H9 (cell line): ENCODE measurements at regions not wholly inside any gene's neighbourhood (a gene's known extent, or its start where the extent isn't known, plus 50 kb on each side); places are given as distances from the start of the nearest gene placed in this dataset.

Experiments used
- DNase-seq: peaks from one replicate; pipeline ENCODE4 v3.0.0-alpha.2; 2017
- H2AFZ ChIP-seq: one replicate; pipeline ENCODE4 v1.6.1; 2013; ENCODE audit warnings: mild to moderate bottlenecking, low read length, control low read depth, moderate library complexity
- H2AK5ac ChIP-seq: 2 replicates; pipeline ENCODE4 v1.6.1; 2013; ENCODE audit warnings: low read length, control low read depth, mixed read lengths; ENCODE audit not compliant: insufficient read length
- H2BK120ac ChIP-seq: one replicate; pipeline ENCODE4 v1.6.1; 2013; ENCODE audit warnings: low read depth, mild to moderate bottlenecking, low read length, control low read depth, inconsistent platforms; ENCODE audit not compliant: poor library complexity, severe bottlenecking
- H2BK12ac ChIP-seq: 2 replicates; pipeline ENCODE4 v1.6.1; 2013; ENCODE audit warnings: low read length, control low read depth, mixed read lengths, low read depth; ENCODE audit not compliant: insufficient read length
- H2BK15ac ChIP-seq: 2 replicates; pipeline ENCODE4 v1.6.1; 2013; ENCODE audit warnings: low read depth, low read length, control low read depth
- H2BK20ac ChIP-seq: one replicate; pipeline ENCODE4 v1.6.1; 2013; ENCODE audit warnings: low read depth, mild to moderate bottlenecking, low read length, control low read depth, inconsistent platforms; ENCODE audit not compliant: poor library complexity, severe bottlenecking
- H2BK5ac ChIP-seq: 2 replicates; pipeline ENCODE4 v1.6.1; 2013; ENCODE audit warnings: low read length, control low read depth, mixed read lengths; ENCODE audit not compliant: insufficient read length
- H3K14ac ChIP-seq: 2 replicates; pipeline ENCODE4 v1.6.1; 2013; ENCODE audit warnings: low read length, control low read depth; ENCODE audit not compliant: insufficient read depth
- H3K18ac ChIP-seq: 2 replicates; pipeline ENCODE4 v1.6.1; 2013; ENCODE audit warnings: low read depth, mild to moderate bottlenecking, mixed read lengths, low read length, control low read depth; ENCODE audit not compliant: insufficient read length
- H3K23ac ChIP-seq: 2 replicates; pipeline ENCODE4 v1.6.1; 2013; ENCODE audit warnings: low read length, control low read depth, mixed read lengths, low read depth; ENCODE audit not compliant: insufficient read length
- H3K23me2 ChIP-seq: 2 replicates; pipeline ENCODE4 v1.6.1; 2013; ENCODE audit warnings: low read depth, mild to moderate bottlenecking, mixed read lengths, low read length, control low read depth; ENCODE audit not compliant: insufficient read length, poor library complexity, severe bottlenecking
- H3K27ac ChIP-seq: 2 replicates; pipeline ENCODE4 v1.5.1; 2013; ENCODE audit warnings: low read length, control low read depth, mixed read lengths, low read depth; ENCODE audit not compliant: insufficient read length
- H3K27me3 ChIP-seq: 2 replicates; pipeline ENCODE4 v1.6.1; 2013; ENCODE audit warnings: low read length, control low read depth, inconsistent platforms; ENCODE audit not compliant: insufficient read depth
- H3K4ac ChIP-seq: 2 replicates; pipeline ENCODE4 v1.6.1; 2013; ENCODE audit warnings: low read depth, mild to moderate bottlenecking, control low read depth, inconsistent platforms, low read length, moderate library complexity
- H3K4me1 ChIP-seq: 2 replicates; pipeline ENCODE4 v1.6.1; 2013; ENCODE audit warnings: low read length, control low read depth, inconsistent platforms; ENCODE audit not compliant: insufficient read depth
- H3K4me2 ChIP-seq: 2 replicates; pipeline ENCODE4 v1.6.1; 2013; ENCODE audit warnings: low read length, control low read depth, mixed read lengths; ENCODE audit not compliant: insufficient read length, insufficient read depth
- H3K56ac ChIP-seq: 2 replicates; pipeline ENCODE4 v1.6.1; 2013; ENCODE audit warnings: low read depth, mild to moderate bottlenecking, mixed read lengths, low read length, control low read depth; ENCODE audit not compliant: insufficient read length
- H3K79me1 ChIP-seq: 2 replicates; pipeline ENCODE4 v1.6.1; 2013; ENCODE audit warnings: low read depth, mild to moderate bottlenecking, moderate library complexity, low read length, control low read depth, inconsistent platforms; ENCODE audit not compliant: insufficient read depth, poor library complexity, severe bottlenecking
- H3K79me2 ChIP-seq: 2 replicates; pipeline ENCODE4 v1.6.1; 2013; ENCODE audit warnings: low read length, control low read depth, inconsistent platforms; ENCODE audit not compliant: insufficient read depth
- H3K9ac ChIP-seq: 2 replicates; pipeline ENCODE4 v1.6.1; 2013; ENCODE audit warnings: low read length, control low read depth, mixed read lengths; ENCODE audit not compliant: insufficient read length; ENCODE audit errors: extremely low read depth
- H3K9me3 ChIP-seq: one replicate; pipeline ENCODE4 v1.6.1; 2013; ENCODE audit warnings: low read depth, low read length, inconsistent platforms; ENCODE audit not compliant: control insufficient read depth
- H3T11ph ChIP-seq: one replicate; pipeline ENCODE4 v1.6.1; 2013; ENCODE audit warnings: mild to moderate bottlenecking, low read length, control low read depth, inconsistent platforms
- H4K20me1 ChIP-seq: one replicate; pipeline ENCODE4 v1.6.1; 2013; ENCODE audit not compliant: control insufficient read depth, insufficient read length, insufficient read depth
- H4K5ac ChIP-seq: 2 replicates; pipeline ENCODE4 v1.6.1; 2013; ENCODE audit warnings: low read depth, mild to moderate bottlenecking, mixed read lengths, low read length, control low read depth; ENCODE audit not compliant: insufficient read length
- H4K8ac ChIP-seq: replicated peaks from 2 replicates; pipeline ENCODE4 v1.6.1; 2013; ENCODE audit warnings: low read length, control low read depth, mixed read lengths, low read depth; ENCODE audit not compliant: insufficient read length
- H4K91ac ChIP-seq: 2 replicates; pipeline ENCODE4 v1.6.1; 2013; ENCODE audit warnings: low read depth, mild to moderate bottlenecking, moderate library complexity, mixed read lengths, low read length, control low read depth; ENCODE audit not compliant: insufficient read length
- H3K27ac Mint-ChIP-seq, 3 experiments: 2 replicates in 2 of 3; 3 replicates in 1 of 3; pipeline ENCODE4 v1.8.0; 2020 to 2021; ENCODE audit warnings: mixed read lengths in 3 of 3, mild to moderate bottlenecking in 1 of 3, moderate library complexity in 1 of 3
- H3K27me3 Mint-ChIP-seq: 2 replicates; pipeline ENCODE4 v1.8.0; 2021; ENCODE audit warnings: low read depth, mild to moderate bottlenecking, moderate library complexity, mixed read lengths
- H3K36me3 Mint-ChIP-seq, 3 experiments: 2 replicates in 2 of 3; 3 replicates in 1 of 3; pipeline ENCODE4 v1.8.0; 2020 to 2021; ENCODE audit warnings: low read depth in 3 of 3, mixed read lengths in 3 of 3; ENCODE audit not compliant: insufficient read depth in 1 of 3
- H3K4me1 Mint-ChIP-seq, 2 experiments: 2 replicates each; pipeline ENCODE4 v1.8.0; 2020; ENCODE audit warnings: mixed read lengths in 2 of 2
- H3K4me3 Mint-ChIP-seq, 2 experiments: 2 replicates in 1 of 2; 3 replicates in 1 of 2; pipeline ENCODE4 v1.8.0; 2020 to 2021; ENCODE audit warnings: mild to moderate bottlenecking in 2 of 2, mixed read lengths in 2 of 2, moderate library complexity in 1 of 2
- H3K9me3 Mint-ChIP-seq, 2 experiments: 2 replicates in 1 of 2; 3 replicates in 1 of 2; pipeline ENCODE4 v1.8.0; 2020; ENCODE audit warnings: mild to moderate bottlenecking in 2 of 2, mixed read lengths in 2 of 2, moderate library complexity in 1 of 2
- CTCF ChIP-seq: fragments of 200-600 bp; sonication (generic); conservative IDR thresholded peaks from 3 replicates; pipeline ENCODE4 v1.8.0; 2021; ENCODE audit warnings: antibody characterized with exemption, mild to moderate bottlenecking
- WGBS: extraction: QIAGEN DNeasy Blood & Tissue Kit; methylation state at CpG from one replicate; pipeline ENCODE4 v1.1.7; 2013; ENCODE audit warnings: missing lambda C conversion rate, low lambda C conversion rate, mixed read lengths; ENCODE audit not compliant: insufficient read length; ENCODE audit errors: extremely low coverage; 5-methylcytosine and 5-hydroxymethylcytosine counted together

GRCh38 chr5:176732306-176732705 lies 78.1 kb upstream of the UNC5A start:
- H2BK15ac ChIP-seq: no peak overlapping the region
- no peaks in the 10 kb centered on the region for H3K9me3 ChIP-seq
- no peak overlapping the region for H3K4me2 ChIP-seq
- H2BK5ac ChIP-seq: no peak overlapping the region
- H3K4me1 ChIP-seq: no peaks in the 10 kb centered on the region
- no peaks in the 10 kb centered on the region for H3K23me2 ChIP-seq
- no peak overlapping the region for H4K8ac ChIP-seq
- H2AFZ ChIP-seq: no peak overlapping the region
- H3K79me2 ChIP-seq: no peaks in the 10 kb centered on the region
- peak; percentile 25 for DNase-seq
- H3K4ac ChIP-seq: no peak overlapping the region
- no peaks in the 10 kb centered on the region for H3K79me1 ChIP-seq
- H3K36me3 Mint-ChIP-seq: no peaks in the 10 kb centered on the region
- peaks cover 30 to 37% of the 10 kb centered on the region in 2 experiments for H3K4me1 Mint-ChIP-seq
- H4K20me1 ChIP-seq: no peaks in the 10 kb centered on the region
- H3K27me3 ChIP-seq: no peaks in the 10 kb centered on the region
- H2AK5ac ChIP-seq: no peak overlapping the region
- H3K56ac ChIP-seq: no peak overlapping the region
- peaks cover 0 to 4% of the 10 kb centered on the region in 2 experiments; a peak in 2 of 5 replicates for H3K9me3 Mint-ChIP-seq
- H2BK12ac ChIP-seq: no peak overlapping the region
- H2BK20ac ChIP-seq: no peak overlapping the region
- TF ChIP-seq CTCF: no peak
- H3T11ph ChIP-seq: no peak overlapping the region
- no peak overlapping the region for H4K91ac ChIP-seq
- no peak overlapping the region for H2BK120ac ChIP-seq
- no peak overlapping the region for H3K23ac ChIP-seq
- H3K27me3 Mint-ChIP-seq: peaks cover 15% of the 10 kb centered on the region
- H3K27ac ChIP-seq: no peak overlapping the region
- H4K5ac ChIP-seq: no peak overlapping the region
- H3K14ac ChIP-seq: no peak overlapping the region
- no peak overlapping the region; a peak in 1 of 7 replicates for H3K27ac Mint-ChIP-seq
- WGBS: no CpG with 5 or more reads among the region's 13 CpGs
- no peak overlapping the region for H3K18ac ChIP-seq
- H3K9ac ChIP-seq: no peak overlapping the region
- no peak overlapping the region for H3K4me3 Mint-ChIP-seq
